H9 (cell line): ENCODE measurements at regions not wholly inside any gene's neighbourhood (a gene's known extent, or its start where the extent isn't known, plus 50 kb on each side); places are given as distances from the start of the nearest gene placed in this dataset.

Source experiments
- DNase-seq: peaks from one replicate; pipeline ENCODE4 v3.0.0-alpha.2; 2017
- H2AFZ ChIP-seq: one replicate; pipeline ENCODE4 v1.6.1; 2013; ENCODE audit warnings: mild to moderate bottlenecking, low read length, control low read depth, moderate library complexity
- H2AK5ac ChIP-seq: 2 replicates; pipeline ENCODE4 v1.6.1; 2013; ENCODE audit warnings: low read length, control low read depth, mixed read lengths; ENCODE audit not compliant: insufficient read length
- H2BK120ac ChIP-seq: one replicate; pipeline ENCODE4 v1.6.1; 2013; ENCODE audit warnings: low read depth, mild to moderate bottlenecking, low read length, control low read depth, inconsistent platforms; ENCODE audit not compliant: poor library complexity, severe bottlenecking
- H2BK12ac ChIP-seq: 2 replicates; pipeline ENCODE4 v1.6.1; 2013; ENCODE audit warnings: low read length, control low read depth, mixed read lengths, low read depth; ENCODE audit not compliant: insufficient read length
- H2BK15ac ChIP-seq: 2 replicates; pipeline ENCODE4 v1.6.1; 2013; ENCODE audit warnings: low read depth, low read length, control low read depth
- H2BK20ac ChIP-seq: one replicate; pipeline ENCODE4 v1.6.1; 2013; ENCODE audit warnings: low read depth, mild to moderate bottlenecking, low read length, control low read depth, inconsistent platforms; ENCODE audit not compliant: poor library complexity, severe bottlenecking
- H2BK5ac ChIP-seq: 2 replicates; pipeline ENCODE4 v1.6.1; 2013; ENCODE audit warnings: low read length, control low read depth, mixed read lengths; ENCODE audit not compliant: insufficient read length
- H3K14ac ChIP-seq: 2 replicates; pipeline ENCODE4 v1.6.1; 2013; ENCODE audit warnings: low read length, control low read depth; ENCODE audit not compliant: insufficient read depth
- H3K18ac ChIP-seq: 2 replicates; pipeline ENCODE4 v1.6.1; 2013; ENCODE audit warnings: low read depth, mild to moderate bottlenecking, mixed read lengths, low read length, control low read depth; ENCODE audit not compliant: insufficient read length
- H3K23ac ChIP-seq: 2 replicates; pipeline ENCODE4 v1.6.1; 2013; ENCODE audit warnings: low read length, control low read depth, mixed read lengths, low read depth; ENCODE audit not compliant: insufficient read length
- H3K23me2 ChIP-seq: 2 replicates; pipeline ENCODE4 v1.6.1; 2013; ENCODE audit warnings: low read depth, mild to moderate bottlenecking, mixed read lengths, low read length, control low read depth; ENCODE audit not compliant: insufficient read length, poor library complexity, severe bottlenecking
- H3K27ac ChIP-seq: 2 replicates; pipeline ENCODE4 v1.5.1; 2013; ENCODE audit warnings: low read length, control low read depth, mixed read lengths, low read depth; ENCODE audit not compliant: insufficient read length
- H3K27me3 ChIP-seq: 2 replicates; pipeline ENCODE4 v1.6.1; 2013; ENCODE audit warnings: low read length, control low read depth, inconsistent platforms; ENCODE audit not compliant: insufficient read depth
- H3K4ac ChIP-seq: 2 replicates; pipeline ENCODE4 v1.6.1; 2013; ENCODE audit warnings: low read depth, mild to moderate bottlenecking, control low read depth, inconsistent platforms, low read length, moderate library complexity
- H3K4me1 ChIP-seq: 2 replicates; pipeline ENCODE4 v1.6.1; 2013; ENCODE audit warnings: low read length, control low read depth, inconsistent platforms; ENCODE audit not compliant: insufficient read depth
- H3K4me2 ChIP-seq: 2 replicates; pipeline ENCODE4 v1.6.1; 2013; ENCODE audit warnings: low read length, control low read depth, mixed read lengths; ENCODE audit not compliant: insufficient read length, insufficient read depth
- H3K56ac ChIP-seq: 2 replicates; pipeline ENCODE4 v1.6.1; 2013; ENCODE audit warnings: low read depth, mild to moderate bottlenecking, mixed read lengths, low read length, control low read depth; ENCODE audit not compliant: insufficient read length
- H3K79me1 ChIP-seq: 2 replicates; pipeline ENCODE4 v1.6.1; 2013; ENCODE audit warnings: low read depth, mild to moderate bottlenecking, moderate library complexity, low read length, control low read depth, inconsistent platforms; ENCODE audit not compliant: insufficient read depth, poor library complexity, severe bottlenecking
- H3K79me2 ChIP-seq: 2 replicates; pipeline ENCODE4 v1.6.1; 2013; ENCODE audit warnings: low read length, control low read depth, inconsistent platforms; ENCODE audit not compliant: insufficient read depth
- H3K9ac ChIP-seq: 2 replicates; pipeline ENCODE4 v1.6.1; 2013; ENCODE audit warnings: low read length, control low read depth, mixed read lengths; ENCODE audit not compliant: insufficient read length; ENCODE audit errors: extremely low read depth
- H3K9me3 ChIP-seq: one replicate; pipeline ENCODE4 v1.6.1; 2013; ENCODE audit warnings: low read depth, low read length, inconsistent platforms; ENCODE audit not compliant: control insufficient read depth
- H3T11ph ChIP-seq: one replicate; pipeline ENCODE4 v1.6.1; 2013; ENCODE audit warnings: mild to moderate bottlenecking, low read length, control low read depth, inconsistent platforms
- H4K20me1 ChIP-seq: one replicate; pipeline ENCODE4 v1.6.1; 2013; ENCODE audit not compliant: control insufficient read depth, insufficient read length, insufficient read depth
- H4K5ac ChIP-seq: 2 replicates; pipeline ENCODE4 v1.6.1; 2013; ENCODE audit warnings: low read depth, mild to moderate bottlenecking, mixed read lengths, low read length, control low read depth; ENCODE audit not compliant: insufficient read length
- H4K8ac ChIP-seq: replicated peaks from 2 replicates; pipeline ENCODE4 v1.6.1; 2013; ENCODE audit warnings: low read length, control low read depth, mixed read lengths, low read depth; ENCODE audit not compliant: insufficient read length
- H4K91ac ChIP-seq: 2 replicates; pipeline ENCODE4 v1.6.1; 2013; ENCODE audit warnings: low read depth, mild to moderate bottlenecking, moderate library complexity, mixed read lengths, low read length, control low read depth; ENCODE audit not compliant: insufficient read length
- H3K27ac Mint-ChIP-seq, 3 experiments: 2 replicates in 2 of 3; 3 replicates in 1 of 3; pipeline ENCODE4 v1.8.0; 2020 to 2021; ENCODE audit warnings: mixed read lengths in 3 of 3, mild to moderate bottlenecking in 1 of 3, moderate library complexity in 1 of 3
- H3K27me3 Mint-ChIP-seq: 2 replicates; pipeline ENCODE4 v1.8.0; 2021; ENCODE audit warnings: low read depth, mild to moderate bottlenecking, moderate library complexity, mixed read lengths
- H3K36me3 Mint-ChIP-seq, 3 experiments: 2 replicates in 2 of 3; 3 replicates in 1 of 3; pipeline ENCODE4 v1.8.0; 2020 to 2021; ENCODE audit warnings: low read depth in 3 of 3, mixed read lengths in 3 of 3; ENCODE audit not compliant: insufficient read depth in 1 of 3
- H3K4me1 Mint-ChIP-seq, 2 experiments: 2 replicates each; pipeline ENCODE4 v1.8.0; 2020; ENCODE audit warnings: mixed read lengths in 2 of 2
- H3K4me3 Mint-ChIP-seq, 2 experiments: 2 replicates in 1 of 2; 3 replicates in 1 of 2; pipeline ENCODE4 v1.8.0; 2020 to 2021; ENCODE audit warnings: mild to moderate bottlenecking in 2 of 2, mixed read lengths in 2 of 2, moderate library complexity in 1 of 2
- H3K9me3 Mint-ChIP-seq, 2 experiments: 2 replicates in 1 of 2; 3 replicates in 1 of 2; pipeline ENCODE4 v1.8.0; 2020; ENCODE audit warnings: mild to moderate bottlenecking in 2 of 2, mixed read lengths in 2 of 2, moderate library complexity in 1 of 2
- CTCF ChIP-seq: fragments of 200-600 bp; sonication (generic); conservative IDR thresholded peaks from 3 replicates; pipeline ENCODE4 v1.8.0; 2021; ENCODE audit warnings: antibody characterized with exemption, mild to moderate bottlenecking

- H3K79me2 ChIP-seq, result no peaks in the 10 kb centered on the region
- no peaks in the 10 kb centered on the region for H3K36me3 Mint-ChIP-seq
- no peak for DNase-seq
- no peaks in the 10 kb centered on the region for H3K79me1 ChIP-seq
- H3K4me1 ChIP-seq, result no peaks in the 10 kb centered on the region
- H3K23ac ChIP-seq, result no peak overlapping the region
- no peak overlapping the region for H2BK20ac ChIP-seq
- H4K20me1 ChIP-seq, result no peaks in the 10 kb centered on the region
- no peak overlapping the region for H2BK12ac ChIP-seq
- no peak overlapping the region for H3K27ac Mint-ChIP-seq
- H3K9me3 ChIP-seq, result no peaks in the 10 kb centered on the region
- no peak overlapping the region for H4K8ac ChIP-seq
- H2AK5ac ChIP-seq, result no peak overlapping the region
- H3K23me2 ChIP-seq, result no peaks in the 10 kb centered on the region
- no peak overlapping the region for H2BK5ac ChIP-seq
- no peak overlapping the region for H3K56ac ChIP-seq
- H3K27me3 Mint-ChIP-seq, result no peaks in the 10 kb centered on the region
- no peaks in the 10 kb centered on the region for H3K9me3 Mint-ChIP-seq
- TF ChIP-seq CTCF, result no peak
- H4K5ac ChIP-seq, result no peak overlapping the region
- no peak overlapping the region for H2BK120ac ChIP-seq
- no peak overlapping the region for H3K4me3 Mint-ChIP-seq
- no peaks in the 10 kb centered on the region for H3K27me3 ChIP-seq
- H3K9ac ChIP-seq, result no peak overlapping the region
- no peak overlapping the region for H3K14ac ChIP-seq
- H3K4me2 ChIP-seq, result no peak overlapping the region
- H2AFZ ChIP-seq, result no peak overlapping the region
- H3K27ac ChIP-seq, result no peak overlapping the region
- H3K18ac ChIP-seq, result no peak overlapping the region
- no peak overlapping the region for H2BK15ac ChIP-seq
- H3K4me1 Mint-ChIP-seq, result no peaks in the 10 kb centered on the region
- no peak overlapping the region for H3T11ph ChIP-seq
- H3K4ac ChIP-seq, result no peak overlapping the region
- no peak overlapping the region for H4K91ac ChIP-seq
Observed at GRCh38 chr9:10721301-10721700, 108.5 kb upstream of the PTPRD start.
